IPS-20b (cell line): ENCODE measurements at regions not wholly inside any gene's neighbourhood (a gene's known extent, or its start where the extent isn't known, plus 50 kb on each side); places are given as distances from the start of the nearest gene placed in this dataset.

Experiments used
- H3K27ac ChIP-seq: one replicate; pipeline ENCODE4 v1.5.1; 2013; ENCODE audit warnings: low read length
- H3K27me3 ChIP-seq: 2 replicates; pipeline ENCODE4 v1.6.1; 2013; ENCODE audit warnings: mild to moderate bottlenecking, low read length, inconsistent platforms; ENCODE audit not compliant: insufficient read depth
- H3K36me3 ChIP-seq: 2 replicates; pipeline ENCODE4 v1.6.1; 2013; ENCODE audit warnings: low read depth, mild to moderate bottlenecking, inconsistent platforms, low read length, moderate library complexity; ENCODE audit not compliant: insufficient read depth
- H3K4me1 ChIP-seq: 2 replicates; pipeline ENCODE4 v1.6.1; 2013; ENCODE audit warnings: mild to moderate bottlenecking, control low read depth, inconsistent platforms, low read length, moderate library complexity; ENCODE audit not compliant: insufficient read depth
- H3K4me3 ChIP-seq: 2 replicates; pipeline ENCODE4 v1.5.1; 2013; ENCODE audit warnings: mild to moderate bottlenecking, low read length, inconsistent platforms
- H3K9ac ChIP-seq: 2 replicates; pipeline ENCODE4 v1.6.1; 2013; ENCODE audit warnings: low read depth, mild to moderate bottlenecking, inconsistent platforms, low read length, moderate library complexity
- H3K9me3 ChIP-seq: 2 replicates; pipeline ENCODE4 v1.6.1; 2013; ENCODE audit warnings: mild to moderate bottlenecking, low read depth, low read length, inconsistent platforms; ENCODE audit not compliant: insufficient read depth

DNA sequence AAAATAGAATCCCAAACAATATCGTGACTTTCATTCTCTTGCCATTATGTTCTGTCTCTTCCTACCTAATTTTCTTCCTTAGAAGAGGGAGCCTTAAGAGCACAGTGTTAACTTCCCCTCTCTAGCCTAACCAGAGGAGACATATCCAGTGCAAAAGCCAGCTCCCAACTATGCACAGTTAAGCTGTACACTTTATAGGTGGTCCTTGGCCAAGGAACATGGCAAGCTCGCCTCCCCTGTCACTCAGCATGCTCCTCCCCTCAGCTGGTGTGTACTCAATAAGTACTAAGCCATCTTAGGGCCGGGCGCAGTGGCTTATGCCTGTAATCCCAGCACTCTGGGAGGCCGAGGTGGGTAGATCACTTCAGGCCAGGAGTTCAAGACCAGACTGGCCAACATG, 255.1 kb upstream of the TMPO start:
- H3K4me3 ChIP-seq: no peak overlapping the region
- H3K27ac ChIP-seq: no peak overlapping the region
- H3K27me3 ChIP-seq: no peaks in the 10 kb centered on the region
- no peaks in the 10 kb centered on the region for H3K36me3 ChIP-seq
- peaks cover 5% of the 10 kb centered on the region; the same call in 1 of the 2 replicates for H3K4me1 ChIP-seq
- no peaks in the 10 kb centered on the region for H3K9me3 ChIP-seq
- no peak overlapping the region for H3K9ac ChIP-seq

DNA sequence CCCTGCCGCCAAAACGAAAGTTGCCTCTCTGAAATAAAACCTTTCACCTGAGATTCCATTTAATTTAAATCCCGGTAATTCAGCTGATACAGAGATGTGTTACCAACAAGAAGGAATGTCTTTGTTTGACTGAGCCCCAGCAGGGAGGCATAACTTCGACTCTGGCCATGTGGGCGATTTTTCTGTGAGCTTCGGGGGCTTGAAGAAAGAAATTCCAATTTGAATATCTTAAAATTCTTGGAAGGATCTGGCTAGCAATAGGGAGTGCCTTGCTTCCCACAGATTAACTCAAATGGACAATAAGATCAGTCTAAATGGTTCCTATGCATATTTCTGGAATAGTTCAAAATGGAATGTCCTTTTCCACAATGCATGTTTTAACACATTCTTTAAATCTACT, 252.5 kb upstream of the TMPO start:
- Histone ChIP-seq H3K9ac (no peak overlapping the region), H3K36me3 (no peaks in the 10 kb centered on the region), H3K27ac (no peak overlapping the region), H3K4me3 (no peak overlapping the region), H3K27me3 (no peaks in the 10 kb centered on the region), H3K9me3 (no peaks in the 10 kb centered on the region), H3K4me1 (peaks cover 5% of the 10 kb centered on the region; the same call in 1 of the 2 replicates)

DNA sequence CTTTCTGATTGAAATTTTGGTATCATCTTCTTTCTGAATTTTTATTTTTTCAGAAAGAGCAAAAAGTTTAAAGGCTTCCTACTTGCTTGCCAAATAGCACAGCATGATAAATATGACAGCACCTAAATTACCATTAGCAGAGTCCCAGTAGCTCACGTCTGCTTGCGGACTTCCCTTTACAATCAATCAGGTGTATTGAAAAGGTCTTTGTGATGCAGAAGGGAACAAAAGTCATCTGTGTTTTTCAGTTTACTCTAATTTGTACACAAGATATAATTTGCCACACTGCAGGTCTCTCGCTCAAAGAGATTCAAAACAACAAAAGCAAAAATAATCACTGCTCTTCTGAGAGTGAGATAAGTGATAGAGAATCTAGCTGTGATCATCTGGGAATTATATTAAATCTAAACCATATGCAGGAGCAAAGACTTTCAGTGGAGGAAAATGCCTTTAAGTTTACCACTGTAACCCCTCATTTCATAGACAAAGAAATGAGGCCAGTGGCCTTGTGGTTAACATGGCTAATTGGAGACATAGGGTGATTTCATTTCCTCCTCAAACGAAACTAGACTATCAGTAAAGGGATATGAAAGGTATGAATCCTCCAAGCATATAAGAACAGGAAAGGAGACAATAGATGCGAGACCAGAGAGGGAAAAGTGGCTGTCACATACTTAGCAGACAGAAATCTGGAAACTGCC, 240.8 kb upstream of the TMPO start:
- Histone ChIP-seq H3K36me3 (no peaks in the 10 kb centered on the region), H3K27ac (no peak overlapping the region), H3K27me3 (no peaks in the 10 kb centered on the region), H3K9ac (no peak overlapping the region), H3K9me3 (no peaks in the 10 kb centered on the region), H3K4me3 (no peak overlapping the region), H3K4me1 (no peaks in the 10 kb centered on the region)

DNA sequence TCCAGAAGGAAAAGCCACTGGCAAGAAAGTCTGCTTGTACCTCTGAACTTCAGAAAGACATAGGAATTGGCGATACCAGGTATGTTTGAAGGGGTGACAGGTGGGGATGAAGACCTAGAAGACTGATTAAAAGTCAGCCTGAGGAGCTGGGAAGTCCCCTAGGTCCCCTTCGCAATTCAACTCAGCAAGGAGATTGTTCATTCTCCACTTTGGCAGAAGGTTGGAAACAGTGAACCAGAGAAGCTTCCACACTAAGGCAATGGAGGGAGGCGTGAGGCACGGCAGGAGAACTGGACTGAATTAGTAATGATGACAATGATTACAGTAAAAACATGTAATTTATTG, 240.3 kb upstream of the TMPO start:
- Histone ChIP-seq H3K27me3 (no peaks in the 10 kb centered on the region), H3K36me3 (no peaks in the 10 kb centered on the region), H3K27ac (no peak overlapping the region), H3K4me1 (no peaks in the 10 kb centered on the region), H3K9ac (no peak overlapping the region), H3K4me3 (no peak overlapping the region), H3K9me3 (no peaks in the 10 kb centered on the region)

DNA sequence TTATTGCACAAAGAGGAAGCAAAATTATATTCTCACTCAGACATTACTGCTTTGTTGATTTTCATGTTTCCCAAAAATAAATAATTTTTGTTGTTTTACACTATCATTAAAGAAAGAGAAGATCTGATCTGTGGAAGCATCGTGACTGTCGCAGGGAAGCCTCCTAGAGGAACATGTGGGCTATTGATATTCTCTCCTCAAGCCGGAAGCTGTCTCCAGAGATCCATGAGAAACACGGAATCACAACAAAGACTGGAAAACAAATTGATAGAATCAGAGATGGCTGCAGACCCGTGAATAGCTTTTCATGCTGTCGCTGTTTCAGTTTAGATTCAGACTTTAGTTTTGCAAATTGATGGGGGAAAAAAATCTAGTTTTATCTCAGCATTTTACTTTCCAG, 235.2 kb upstream of the TMPO start:
- Histone ChIP-seq H3K9me3 (no peaks in the 10 kb centered on the region), H3K27me3 (no peaks in the 10 kb centered on the region), H3K4me1 (no peaks in the 10 kb centered on the region), H3K36me3 (no peaks in the 10 kb centered on the region), H3K9ac (no peak overlapping the region), H3K27ac (no peak overlapping the region), H3K4me3 (no peak overlapping the region)

DNA sequence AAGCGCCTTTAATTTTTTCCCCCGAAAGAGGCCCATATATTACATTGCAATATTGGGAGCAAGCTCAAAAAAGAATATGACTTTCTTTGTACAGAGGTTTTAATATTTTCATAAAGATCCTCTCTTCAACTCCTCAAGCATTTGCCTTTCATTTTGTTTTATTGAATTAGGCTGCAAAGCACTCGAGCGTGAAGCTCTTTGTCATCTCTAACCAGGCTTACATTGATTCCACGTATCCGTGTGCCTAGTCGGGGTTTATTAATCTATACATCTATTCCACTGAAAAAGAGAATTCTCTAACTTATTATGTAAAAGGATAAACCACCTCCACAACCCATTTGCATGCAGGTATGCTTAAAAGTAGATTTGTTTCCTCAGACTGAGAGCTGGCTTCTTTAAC, 234.8 kb upstream of the TMPO start:
- Histone ChIP-seq H3K4me1 (no peaks in the 10 kb centered on the region), H3K27me3 (no peaks in the 10 kb centered on the region), H3K27ac (no peak overlapping the region), H3K9ac (no peak overlapping the region), H3K4me3 (no peak overlapping the region), H3K36me3 (no peaks in the 10 kb centered on the region), H3K9me3 (no peaks in the 10 kb centered on the region)

DNA sequence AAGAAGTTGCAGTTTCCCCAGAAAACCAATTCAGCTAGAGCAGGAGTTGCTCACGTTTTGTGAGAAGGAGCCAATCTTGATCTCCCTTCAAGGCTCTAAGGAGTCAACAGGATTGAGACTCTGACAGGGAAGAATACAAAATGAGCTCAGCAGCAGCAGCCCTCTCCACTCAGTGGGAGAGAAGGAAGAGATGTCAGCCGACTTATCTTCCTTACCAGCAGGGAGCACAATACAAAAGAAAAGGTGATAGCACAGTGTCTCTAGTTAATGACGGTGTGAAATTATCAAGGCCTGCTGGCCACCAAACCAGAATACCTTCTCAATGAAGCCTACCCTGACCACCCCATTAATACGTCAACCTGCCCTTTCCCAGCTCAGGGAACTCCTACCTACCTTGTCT, 223.6 kb upstream of the TMPO start:
- H3K9me3 ChIP-seq: no peaks in the 10 kb centered on the region
- no peak overlapping the region for H3K9ac ChIP-seq
- no peak overlapping the region for H3K4me3 ChIP-seq
- H3K27me3 ChIP-seq: no peaks in the 10 kb centered on the region
- H3K4me1 ChIP-seq: peaks cover 7% of the 10 kb centered on the region; the same call in 1 of the 2 replicates
- H3K27ac ChIP-seq: no peak overlapping the region
- H3K36me3 ChIP-seq: no peaks in the 10 kb centered on the region

DNA sequence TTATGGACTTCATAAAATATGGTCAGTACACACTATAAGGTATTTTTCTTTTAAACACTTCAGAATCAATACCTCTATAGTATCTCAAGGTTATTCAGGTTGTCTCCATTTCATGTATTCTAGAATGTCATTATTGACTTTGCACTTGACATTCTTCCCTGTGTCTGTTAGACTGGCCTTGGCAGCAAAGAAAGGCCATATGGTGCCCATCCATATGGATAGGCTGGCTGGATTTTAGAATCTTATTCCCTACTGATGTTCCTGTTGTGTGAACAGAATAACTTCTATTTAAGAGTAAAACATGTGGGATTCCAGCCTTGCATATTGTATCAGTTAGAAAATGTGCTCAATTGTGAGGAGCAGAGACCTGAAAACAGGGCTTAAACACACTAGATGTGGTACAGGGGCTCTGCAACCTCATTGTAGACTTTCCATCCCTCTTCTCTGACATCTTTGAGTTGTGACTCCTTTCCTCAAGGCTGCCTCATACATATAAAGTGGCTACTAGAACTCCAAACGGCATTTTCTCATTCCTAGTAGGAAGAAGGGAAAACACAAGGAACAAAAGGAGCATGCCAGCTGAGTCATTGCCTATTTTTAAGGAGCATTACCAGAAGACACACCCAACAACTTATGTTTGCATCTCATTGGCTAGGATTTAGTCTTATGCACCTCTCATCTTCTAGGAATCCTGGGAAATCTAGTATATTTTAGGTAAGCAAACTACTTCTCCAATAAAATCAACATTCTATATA, 221.2 kb upstream of the TMPO start:
- H3K36me3 ChIP-seq: no peaks in the 10 kb centered on the region
- no peak overlapping the region for H3K4me3 ChIP-seq
- H3K4me1 ChIP-seq: peaks cover 7% of the 10 kb centered on the region; the same call in 1 of the 2 replicates
- no peaks in the 10 kb centered on the region for H3K27me3 ChIP-seq
- no peak overlapping the region for H3K9ac ChIP-seq
- no peaks in the 10 kb centered on the region for H3K9me3 ChIP-seq
- no peak overlapping the region for H3K27ac ChIP-seq

DNA sequence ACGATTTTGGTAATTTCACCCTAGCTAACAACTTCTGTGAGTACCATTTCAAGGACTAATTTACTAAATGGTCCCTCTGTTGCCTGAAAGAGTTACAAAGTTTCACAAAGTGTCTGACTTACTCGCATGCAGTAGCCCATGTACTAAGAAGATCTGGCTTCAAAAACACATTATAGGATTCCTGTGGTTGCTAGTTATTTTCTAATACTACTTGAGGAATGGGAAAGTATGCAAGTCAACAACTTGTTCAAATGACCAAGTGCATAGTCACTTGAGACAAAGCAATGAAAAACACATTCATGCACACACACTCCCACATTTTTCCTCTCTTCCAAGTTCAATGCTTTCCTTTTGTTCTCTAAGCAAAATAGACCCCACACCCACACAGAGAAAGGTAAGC, 219.7 kb upstream of the TMPO start:
- Histone ChIP-seq H3K4me1 (peaks cover 13% of the 10 kb centered on the region; the same call in 1 of the 2 replicates), H3K27me3 (no peaks in the 10 kb centered on the region), H3K9ac (no peak overlapping the region), H3K36me3 (no peaks in the 10 kb centered on the region), H3K27ac (no peak overlapping the region), H3K4me3 (no peak overlapping the region), H3K9me3 (no peaks in the 10 kb centered on the region)

DNA sequence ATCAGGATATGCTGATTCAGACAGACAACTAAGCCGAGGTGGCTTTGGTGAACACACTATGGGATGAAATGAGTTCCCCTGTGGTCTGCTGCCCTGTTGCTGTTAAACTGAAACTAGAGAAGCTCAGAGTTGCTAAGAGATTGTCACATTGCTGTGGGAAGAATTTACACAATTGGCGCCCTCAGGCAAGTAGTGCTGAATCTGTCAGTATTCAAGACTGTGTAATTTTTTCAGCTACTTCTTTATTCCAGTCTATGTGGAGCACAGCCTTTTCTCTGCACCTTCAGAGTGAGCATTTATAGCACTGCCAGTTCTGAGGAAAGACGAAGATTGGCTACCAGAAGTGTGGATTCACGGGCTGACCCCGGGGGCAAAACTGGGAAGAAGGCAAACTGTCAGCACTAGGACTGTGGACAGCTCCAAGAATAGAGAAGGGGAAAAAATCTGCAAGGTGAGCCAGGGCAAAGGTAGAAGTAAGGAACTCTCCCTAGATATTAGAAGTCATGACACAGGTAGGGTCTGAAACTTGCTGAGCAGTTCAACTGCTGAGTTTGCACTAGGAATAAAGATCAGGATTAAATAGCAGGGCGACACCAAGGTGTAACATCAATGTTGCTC, 218.8 kb upstream of the TMPO start:
- Histone ChIP-seq H3K9ac (no peak overlapping the region), H3K27ac (no peak overlapping the region), H3K4me3 (no peak overlapping the region), H3K9me3 (no peaks in the 10 kb centered on the region), H3K27me3 (no peaks in the 10 kb centered on the region), H3K36me3 (no peaks in the 10 kb centered on the region), H3K4me1 (peaks cover 12% of the 10 kb centered on the region; the same call in 1 of the 2 replicates)

DNA sequence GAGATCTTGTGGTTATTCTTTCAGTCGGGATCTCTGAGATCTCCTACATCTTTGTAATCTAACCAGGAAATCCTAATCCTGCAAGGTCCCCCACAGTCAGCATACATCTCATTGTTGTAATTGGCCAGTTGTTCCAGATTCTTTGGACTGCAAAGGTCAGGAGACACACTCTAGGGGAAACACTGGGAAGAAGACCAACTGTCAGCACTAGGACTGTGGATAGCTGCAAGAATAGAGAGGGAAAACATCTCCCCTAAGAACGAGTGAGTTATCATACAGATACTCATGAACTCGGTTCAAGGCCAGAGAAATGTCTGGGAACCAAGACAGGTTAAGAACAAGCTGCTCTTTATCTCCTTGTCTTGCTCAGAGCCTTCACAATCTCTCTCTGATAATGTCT, 217.9 kb upstream of the TMPO start:
- H3K27ac ChIP-seq: no peak overlapping the region
- H3K36me3 ChIP-seq: no peaks in the 10 kb centered on the region
- no peak overlapping the region for H3K9ac ChIP-seq

DNA sequence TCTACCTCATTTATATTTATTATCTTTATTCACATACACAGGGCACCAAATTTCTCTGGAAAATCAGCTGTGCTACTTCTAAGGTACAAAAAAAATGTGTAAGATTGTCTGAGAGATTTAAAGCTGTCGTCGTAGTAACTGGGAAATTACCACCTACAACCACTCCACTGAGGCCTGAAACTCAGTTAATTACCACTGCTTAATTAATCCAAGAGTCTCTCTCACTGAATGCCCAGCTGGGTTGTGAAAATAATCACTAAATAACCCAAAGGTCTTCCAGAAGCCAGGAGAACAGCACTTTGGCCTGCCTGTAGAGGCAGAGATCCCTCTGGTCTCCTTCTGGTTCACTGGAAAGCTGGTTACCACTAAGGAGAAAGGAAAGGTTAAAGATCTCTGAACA, 207.2 kb upstream of the TMPO start:
- Histone ChIP-seq H3K4me3 (no peak overlapping the region), H3K9ac (no peak overlapping the region), H3K9me3 (no peaks in the 10 kb centered on the region), H3K4me1 (peaks cover 5% of the 10 kb centered on the region; the same call in 1 of the 2 replicates), H3K27me3 (no peaks in the 10 kb centered on the region), H3K27ac (no peak overlapping the region), H3K36me3 (no peaks in the 10 kb centered on the region)

More for the DNA sequence above, 217.9 kb upstream of the TMPO start:
- Histone ChIP-seq H3K27me3 (no peaks in the 10 kb centered on the region), H3K4me3 (no peak overlapping the region), H3K4me1 (peaks cover 6% of the 10 kb centered on the region; the same call in 1 of the 2 replicates), H3K9me3 (no peaks in the 10 kb centered on the region)
